ENCODE measurements at regions not wholly inside any gene's neighbourhood (a gene's known extent, or its start where the extent isn't known, plus 50 kb on each side); places are given as distances from the start of the nearest gene placed in this dataset.

- no peak overlapping the region for H3K27ac ChIP-seq (ENCODE audit: low read length in 2 of 2)
- no peaks in the 10 kb centered on the region for H3K79me2 ChIP-seq (ENCODE audit: control insufficient read depth, insufficient read depth, low read length)
- no peak overlapping the region for H3K4me3 ChIP-seq (ENCODE audit: control extremely low read depth in 1 of 5, extremely low read depth in 1 of 5, insufficient read depth in 1 of 5, low read depth in 2 of 5, low read length in 4 of 5)
- H3K9ac ChIP-seq (ENCODE audit: low read length), result no peak overlapping the region
- no peak overlapping the region for H2AFZ ChIP-seq (ENCODE audit: insufficient read depth, low read depth, low read length, poor library complexity, severe bottlenecking)
- Mint-ChIP-seq H3K27me3 (peaks cover 8% of the 10 kb centered on the region), H3K4me3 (no peak overlapping the region), H3K27ac (no peak overlapping the region), H3K4me1 (no peaks in the 10 kb centered on the region), H3K9me3 (ENCODE audit: insufficient read depth) (no peaks in the 10 kb centered on the region)
- intact Hi-C loops (cut with micrococcal nuclease), result no loop called here
- peaks cover 0 to 8% (median 0%) of the 10 kb centered on the region in 4 experiments for H3K27me3 ChIP-seq (replicated peaks in 1 of 4; ENCODE audit: control extremely low read depth in 1 of 4, control insufficient read depth in 3 of 4, insufficient read depth in 4 of 4, low read length in 3 of 4)
- no peaks in the 10 kb centered on the region for H3K36me3 ChIP-seq (replicated peaks in 1 of 2; ENCODE audit: control extremely low read depth in 1 of 2, control insufficient read depth in 1 of 2, extremely low read depth in 1 of 2, insufficient read depth in 2 of 2, low read length in 1 of 2)
- H3K4me2 ChIP-seq (replicated peaks; ENCODE audit: low read depth, low read length, poor library complexity, severe bottlenecking), result no peak overlapping the region
- ATAC-seq (ENCODE audit: low read depth) (no peak), DNase-seq (no peak)
- no peaks in the 10 kb centered on the region for H3K4me1 ChIP-seq (ENCODE audit: control insufficient read depth in 2 of 2, insufficient read depth in 2 of 2, low read length in 2 of 2)
- no peaks in the 10 kb centered on the region for H3K9me3 ChIP-seq (ENCODE audit: control extremely low read depth in 1 of 3, control insufficient read depth in 2 of 3, insufficient read depth in 1 of 3, low read length in 2 of 3)
- WGBS (ENCODE audit: insufficient coverage), result 89% methylated on average over 4 of the region's 4 CpGs
- TF ChIP-seq EZH2 (IDR thresholded peaks at IDR 0.05; ENCODE audit: borderline replicate concordance, insufficient read depth, low read depth, low read length, poor library complexity, severe bottlenecking) (no peak), CTCF (IDR thresholded peaks at IDR 0.05) (no peak)
- POLR2A ChIA-PET, result no interaction called here
- CTCF ChIA-PET, result no interaction called here
- no peaks in the 10 kb centered on the region for H4K20me1 ChIP-seq (ENCODE audit: control insufficient read depth, insufficient read depth, low read length, poor library complexity, severe bottlenecking)
Measured at GRCh38 chr13:23949736-23950135, 52.4 kb upstream of the C1QTNF9B start.

- ChIA-PET POLR2A (no interaction called here), CTCF (no interaction called here)
- no peak overlapping the region for H3K4me3 ChIP-seq (ENCODE audit: control extremely low read depth in 1 of 5, extremely low read depth in 1 of 5, insufficient read depth in 1 of 5, low read depth in 2 of 5, low read length in 4 of 5)
- Mint-ChIP-seq H3K27ac (no peak overlapping the region), H3K4me3 (no peak overlapping the region), H3K4me1 (no peaks in the 10 kb centered on the region), H3K27me3 (peaks cover 4% of the 10 kb centered on the region), H3K9me3 (ENCODE audit: insufficient read depth) (no peaks in the 10 kb centered on the region)
- no peaks in the 10 kb centered on the region for H3K4me1 ChIP-seq (ENCODE audit: control insufficient read depth in 2 of 2, insufficient read depth in 2 of 2, low read length in 2 of 2)
- DNase-seq (no peak), ATAC-seq (ENCODE audit: low read depth) (no peak)
- TF ChIP-seq EZH2 (IDR thresholded peaks at IDR 0.05; ENCODE audit: borderline replicate concordance, insufficient read depth, low read depth, low read length, poor library complexity, severe bottlenecking), result no peak
- TF ChIP-seq CTCF (IDR thresholded peaks at IDR 0.05), result no peak
- no peak overlapping the region for H3K9ac ChIP-seq (ENCODE audit: low read length)
- H4K20me1 ChIP-seq (ENCODE audit: control insufficient read depth, insufficient read depth, low read length, poor library complexity, severe bottlenecking), result no peaks in the 10 kb centered on the region
- no peak overlapping the region for H3K27ac ChIP-seq (ENCODE audit: low read length in 2 of 2)
- no peak overlapping the region for H2AFZ ChIP-seq (ENCODE audit: insufficient read depth, low read depth, low read length, poor library complexity, severe bottlenecking)
- no peaks in the 10 kb centered on the region for H3K36me3 ChIP-seq (replicated peaks in 1 of 2; ENCODE audit: control extremely low read depth in 1 of 2, control insufficient read depth in 1 of 2, extremely low read depth in 1 of 2, insufficient read depth in 2 of 2, low read length in 1 of 2)
- peaks cover 0 to 8% (median 0%) of the 10 kb centered on the region in 4 experiments for H3K27me3 ChIP-seq (replicated peaks in 1 of 4; ENCODE audit: control extremely low read depth in 1 of 4, control insufficient read depth in 3 of 4, insufficient read depth in 4 of 4, low read length in 3 of 4)
- intact Hi-C loops (cut with micrococcal nuclease), result no loop called here
- no peak overlapping the region for H3K4me2 ChIP-seq (replicated peaks; ENCODE audit: low read depth, low read length, poor library complexity, severe bottlenecking)
- no peaks in the 10 kb centered on the region for H3K79me2 ChIP-seq (ENCODE audit: control insufficient read depth, insufficient read depth, low read length)
- WGBS (ENCODE audit: insufficient coverage), result 90% methylated on average over 10 of the region's 10 CpGs
- H3K9me3 ChIP-seq (ENCODE audit: control extremely low read depth in 1 of 3, control insufficient read depth in 2 of 3, insufficient read depth in 1 of 3, low read length in 2 of 3), result no peaks in the 10 kb centered on the region
Measured at GRCh38 chr13:23950736-23951510, 53.6 kb upstream of the C1QTNF9B start.
